ENCODE measurements at regions not wholly inside any gene's neighbourhood (a gene's known extent, or its start where the extent isn't known, plus 50 kb on each side); places are given as distances from the start of the nearest gene placed in this dataset.

DNA sequence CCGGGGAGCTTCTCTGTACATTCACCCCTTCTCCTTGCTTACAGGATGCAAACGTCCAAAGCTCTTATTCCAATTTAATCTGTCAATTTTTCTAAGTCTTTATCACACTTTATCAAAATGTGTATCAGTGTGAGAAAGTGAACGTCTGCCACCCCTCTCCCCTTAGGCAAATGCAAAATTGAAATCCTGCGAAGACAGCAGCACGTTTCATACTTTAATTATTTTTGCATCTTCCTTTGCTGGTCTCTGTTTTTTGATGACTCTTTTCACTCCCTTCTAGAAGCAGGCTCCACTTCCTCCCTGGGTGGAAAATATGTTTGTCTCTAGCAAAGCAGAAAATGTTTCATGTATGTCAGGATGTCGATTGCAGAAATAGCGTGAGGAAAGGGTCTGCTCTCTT, 576.5 kb upstream of the BRINP1 start:
- TF ChIP-seq, protein P1, sequence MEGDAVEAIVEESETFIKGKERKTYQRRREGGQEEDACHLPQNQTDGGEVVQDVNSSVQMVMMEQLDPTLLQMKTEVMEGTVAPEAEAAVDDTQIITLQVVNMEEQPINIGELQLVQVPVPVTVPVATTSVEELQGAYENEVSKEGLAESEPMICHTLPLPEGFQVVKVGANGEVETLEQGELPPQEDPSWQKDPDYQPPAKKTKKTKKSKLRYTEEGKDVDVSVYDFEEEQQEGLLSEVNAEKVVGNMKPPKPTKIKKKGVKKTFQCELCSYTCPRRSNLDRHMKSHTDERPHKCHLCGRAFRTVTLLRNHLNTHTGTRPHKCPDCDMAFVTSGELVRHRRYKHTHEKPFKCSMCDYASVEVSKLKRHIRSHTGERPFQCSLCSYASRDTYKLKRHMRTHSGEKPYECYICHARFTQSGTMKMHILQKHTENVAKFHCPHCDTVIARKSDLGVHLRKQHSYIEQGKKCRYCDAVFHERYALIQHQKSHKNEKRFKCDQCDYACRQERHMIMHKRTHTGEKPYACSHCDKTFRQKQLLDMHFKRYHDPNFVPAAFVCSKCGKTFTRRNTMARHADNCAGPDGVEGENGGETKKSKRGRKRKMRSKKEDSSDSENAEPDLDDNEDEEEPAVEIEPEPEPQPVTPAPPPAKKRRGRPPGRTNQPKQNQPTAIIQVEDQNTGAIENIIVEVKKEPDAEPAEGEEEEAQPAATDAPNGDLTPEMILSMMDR (IDR thresholded peaks at IDR 0.05): no peak
- no peak for TF ChIP-seq POLR2A (IDR thresholded peaks at IDR 0.05)
